ENCODE measurements at regions not wholly inside any gene's neighbourhood (a gene's known extent, or its start where the extent isn't known, plus 50 kb on each side); places are given as distances from the start of the nearest gene placed in this dataset.
"Not testable (repeated sequence)": the region's sequence is repeated elsewhere in the genome, so short reads cannot be mapped to it uniquely, and the experiment has no call there.

- DNase-seq: peak; percentile 66
Measured at GRCh38 chr2:221914334-221914880, 342.3 kb upstream of the EPHA4 start.

- DNase-seq: no peak
Measured at GRCh38 chr2:221911890-221912289, 339.8 kb upstream of the EPHA4 start.

DNA sequence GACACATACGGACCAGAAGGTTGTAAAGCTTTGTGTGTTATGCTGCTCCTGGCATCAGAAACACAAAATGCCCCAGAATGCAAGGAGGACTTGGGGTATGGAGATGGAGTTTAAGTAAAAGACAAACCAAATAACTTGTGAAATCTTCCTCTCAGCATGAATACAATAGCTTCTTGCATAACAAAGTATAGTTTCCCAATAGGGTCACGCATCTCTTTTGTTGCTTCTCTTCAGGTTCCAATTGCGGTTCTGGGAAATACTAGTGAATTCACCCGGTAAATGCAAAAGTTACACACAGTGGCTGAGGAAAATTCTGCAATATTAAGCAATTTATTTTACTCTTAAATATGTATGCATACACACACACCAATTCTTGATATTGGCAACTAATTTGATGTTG lies 339.2 kb upstream of the EPHA4 start:
- DNase-seq: no peak

- DNase-seq: no peak
Measured at GRCh38 chr2:221908518-221908917, 336.4 kb upstream of the EPHA4 start.

GRCh38 chr2:221897718-221898117 lies 325.6 kb upstream of the EPHA4 start:
- no peak for DNase-seq

GRCh38 chr2:221896505-221897151 lies 324.5 kb upstream of the EPHA4 start:
- peak; percentile 86 for DNase-seq

DNA sequence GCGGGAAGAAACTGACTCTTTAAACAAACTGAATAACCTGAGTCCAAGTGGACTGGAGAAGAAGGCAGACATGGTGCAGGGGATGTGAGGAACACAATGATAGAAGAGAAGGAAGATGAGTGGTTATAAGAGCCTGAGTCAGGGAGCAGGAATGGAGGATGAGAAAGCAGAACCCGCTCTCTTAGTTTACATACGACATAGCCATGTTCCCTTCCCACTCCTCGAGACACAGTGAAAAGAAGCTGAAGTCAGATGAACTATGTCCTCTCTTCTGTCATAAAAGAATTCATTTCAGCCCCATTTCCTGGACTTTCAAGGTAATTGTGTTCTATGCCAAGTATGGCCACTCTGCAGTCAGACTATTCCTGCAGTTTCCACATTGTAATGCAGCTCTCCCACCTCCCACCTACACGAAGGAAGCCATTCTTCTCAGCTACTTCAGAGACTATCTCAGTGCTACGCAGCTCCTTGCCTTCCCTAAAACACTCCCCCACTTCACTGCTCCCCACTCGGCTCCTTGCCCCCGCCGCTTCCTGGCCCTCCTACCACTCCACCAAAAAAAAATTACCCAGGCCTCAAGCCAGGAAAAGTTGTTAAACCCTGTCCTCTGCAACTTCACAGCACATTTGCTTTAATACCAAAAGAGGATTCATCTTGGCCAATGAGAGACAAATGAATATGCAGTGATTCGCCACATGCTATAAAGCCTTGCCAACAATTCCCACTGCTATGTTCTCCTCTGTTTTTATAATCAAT lies 323.4 kb upstream of the EPHA4 start:
- DNase-seq: peak; percentile 48

DNA sequence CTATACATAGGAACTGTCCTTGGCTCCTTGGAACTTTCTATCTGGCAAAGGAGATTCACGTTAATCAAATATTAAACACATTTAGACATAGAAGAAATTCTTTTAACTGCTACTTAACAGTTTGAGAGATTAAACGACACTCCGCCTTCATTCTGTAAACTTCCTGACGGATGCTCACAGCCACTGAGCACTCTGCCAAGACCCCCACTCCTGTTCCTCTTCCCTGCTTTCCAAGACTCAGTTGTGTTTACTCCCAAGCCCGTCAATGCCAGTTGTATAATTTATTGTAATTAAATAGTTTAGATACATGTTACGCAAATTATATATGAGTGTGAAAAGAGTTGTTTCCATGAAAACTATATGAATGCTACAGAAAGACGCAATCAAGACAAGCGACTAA lies 321.4 kb upstream of the EPHA4 start:
- no peak for DNase-seq

DNA sequence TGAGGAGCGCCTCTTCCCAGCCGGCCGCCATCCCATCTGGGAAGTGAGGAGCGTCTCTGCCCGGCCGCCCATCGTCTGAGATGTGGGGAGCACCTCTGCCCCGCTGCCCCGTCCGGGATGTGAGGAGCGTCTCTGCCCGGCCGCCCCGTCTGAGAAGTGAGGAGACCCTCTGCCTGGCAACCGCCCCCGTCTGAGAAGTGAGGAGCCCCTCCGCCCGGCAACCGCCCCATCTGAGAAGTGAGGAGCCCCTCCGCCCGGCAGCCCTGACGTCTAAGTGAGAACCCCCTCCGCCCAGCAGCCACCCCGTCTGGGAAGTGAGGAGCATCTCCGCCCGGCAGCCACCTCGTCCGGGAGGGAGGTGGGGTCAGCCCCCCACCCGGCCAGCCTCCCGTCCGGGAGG lies 319.9 kb upstream of the EPHA4 start:
- not testable (repeated sequence) for DNase-seq

GRCh38 chr2:221883976-221884375 lies 311.9 kb upstream of the EPHA4 start:
- DNase-seq: no peak

DNA sequence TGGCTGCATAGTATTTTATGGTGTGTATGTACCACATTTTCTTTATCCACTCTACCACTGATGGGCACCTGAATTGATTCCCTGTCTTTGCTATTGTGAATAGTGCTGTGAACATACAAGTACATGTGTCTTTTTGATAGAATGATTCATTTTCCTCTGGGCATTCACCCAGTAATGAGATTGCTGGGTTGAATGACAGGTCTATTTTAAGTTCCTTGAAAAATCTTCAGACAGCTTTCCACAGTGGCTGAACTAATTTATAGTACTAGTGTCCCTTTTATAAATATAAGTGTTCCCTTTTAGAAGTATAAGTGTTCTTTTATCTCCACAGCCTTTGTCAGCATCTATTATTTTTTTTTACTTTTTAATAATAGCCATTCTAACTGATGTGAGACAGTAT lies 303.9 kb upstream of the EPHA4 start:
- no peak for DNase-seq

DNA sequence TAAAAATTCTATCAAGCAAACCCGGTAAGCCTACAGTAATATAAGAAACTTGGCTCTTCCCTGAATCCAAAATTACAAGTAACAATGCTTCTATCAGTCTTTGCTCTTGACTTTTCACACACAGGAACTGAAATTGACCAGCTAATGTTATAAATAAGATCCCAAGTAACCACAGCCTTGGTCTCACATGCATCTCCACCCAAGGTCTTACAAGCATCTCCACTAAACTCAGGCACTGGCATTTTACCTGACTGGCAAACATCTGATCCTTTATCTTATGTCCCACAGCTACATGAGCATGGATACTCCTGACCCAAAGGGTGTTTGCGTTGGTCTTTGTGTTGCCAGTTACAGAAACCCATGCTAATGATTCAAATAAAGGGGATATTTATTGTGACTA lies 302.3 kb upstream of the EPHA4 start:
- DNase-seq: no peak

DNA sequence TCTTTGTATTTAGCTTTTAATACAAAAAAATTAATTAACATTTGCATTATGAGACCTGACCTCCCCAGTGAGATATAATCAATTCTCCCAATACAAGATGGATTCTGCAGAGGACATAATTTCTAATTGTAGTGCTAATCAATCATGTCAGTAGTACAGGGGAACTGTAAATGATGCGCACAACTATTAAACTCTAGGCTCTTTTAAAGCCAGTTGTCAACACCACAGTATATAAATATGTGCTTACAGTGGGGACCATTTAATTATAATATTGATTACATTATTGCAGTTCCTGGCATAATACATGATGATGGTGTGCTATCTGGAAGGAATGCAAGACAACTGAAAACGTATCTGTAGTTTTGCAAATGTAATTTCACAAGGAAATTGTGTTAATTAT lies 285.6 kb upstream of the EPHA4 start:
- no peak for DNase-seq

DNA sequence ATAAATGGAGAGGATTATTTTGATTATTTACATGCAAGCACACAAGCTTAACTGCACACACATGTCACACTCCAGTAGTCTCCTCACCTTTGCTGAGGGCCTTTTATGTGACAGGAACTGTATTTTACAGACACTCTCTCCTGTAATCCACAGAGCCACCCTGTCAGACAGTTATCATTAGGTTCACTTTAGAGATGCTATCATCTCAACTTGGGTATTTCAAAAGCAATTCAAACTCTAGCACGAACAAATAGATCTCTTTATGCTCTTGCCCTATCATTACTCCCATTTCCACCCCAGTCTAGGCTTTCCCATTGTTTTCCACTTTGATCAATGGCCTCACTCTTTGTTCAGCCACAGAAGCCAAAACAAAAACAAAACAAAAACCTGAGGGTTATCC lies 281.2 kb upstream of the EPHA4 start:
- no peak for DNase-seq

DNA sequence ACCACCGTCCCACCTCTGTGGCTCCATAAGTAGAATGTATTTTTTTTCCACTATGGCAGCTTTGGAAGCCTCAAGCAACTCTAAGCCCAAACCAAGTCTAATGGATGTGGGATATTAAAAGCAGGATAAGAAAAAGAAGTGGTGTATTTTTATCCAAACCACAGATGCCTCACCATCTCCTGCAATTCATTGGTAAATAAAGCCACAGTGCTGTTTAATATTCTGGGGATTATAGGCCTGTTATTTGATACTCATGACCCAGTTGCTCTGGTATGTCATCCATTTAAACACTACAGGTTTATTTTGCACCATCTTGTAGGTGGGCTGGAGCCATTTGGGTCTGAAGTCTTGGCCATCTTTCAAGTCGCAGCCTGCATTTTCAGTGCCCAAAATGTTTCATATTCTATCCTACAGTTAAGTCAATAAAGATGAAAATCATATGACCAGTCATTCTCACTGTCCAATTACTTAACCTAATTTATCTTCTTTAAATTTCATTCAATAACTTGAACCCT lies 279.5 kb upstream of the EPHA4 start:
- no peak for DNase-seq

DNA sequence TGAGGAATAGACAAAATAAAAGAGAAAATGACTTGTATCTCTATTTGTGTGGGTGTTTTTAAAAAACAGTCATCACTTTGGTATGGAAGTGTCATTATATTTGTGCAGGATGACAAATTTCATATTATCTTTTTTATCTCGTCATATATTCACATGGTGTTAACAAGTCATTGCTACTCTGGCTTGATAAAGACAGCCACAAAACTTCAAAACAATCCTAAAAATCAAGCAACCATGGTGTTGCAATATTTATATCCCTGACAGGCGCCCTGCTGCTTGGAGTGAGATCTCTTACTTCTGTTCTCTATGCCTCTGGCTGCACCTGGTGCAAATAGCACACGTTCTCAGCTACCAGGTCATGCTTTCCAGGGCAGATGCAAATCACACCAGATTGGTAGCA lies 278.0 kb upstream of the EPHA4 start:
- peak; percentile 2 for DNase-seq

GRCh38 chr2:221848286-221848685 lies 276.2 kb upstream of the EPHA4 start:
- DNase-seq: no peak

GRCh38 chr2:221845021-221845365 lies 272.9 kb upstream of the EPHA4 start:
- no peak for DNase-seq

GRCh38 chr2:221844212-221845020 lies 272.3 kb upstream of the EPHA4 start:
- DNase-seq: no peak

GRCh38 chr2:221836095-221836494 lies 264.0 kb upstream of the EPHA4 start:
- no peak for DNase-seq

DNA sequence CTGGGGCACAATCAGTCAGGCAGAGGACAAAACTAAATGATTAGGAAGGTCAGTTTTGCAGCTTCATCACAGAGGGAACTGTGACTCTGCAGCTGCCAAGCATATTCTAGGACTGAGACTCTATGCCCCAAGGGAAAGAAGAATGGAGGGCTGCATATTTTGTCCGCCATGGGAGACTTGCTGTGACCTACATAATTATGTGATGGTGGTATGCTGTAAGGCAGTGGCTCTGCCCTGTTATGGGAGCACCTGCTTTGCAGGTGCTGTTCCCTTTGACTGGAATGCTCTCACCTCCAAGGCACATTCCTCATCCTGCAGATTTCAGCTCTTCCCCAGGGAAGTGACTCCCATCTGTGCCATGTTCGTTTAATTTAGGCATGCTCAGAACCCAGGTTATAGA lies 261.9 kb upstream of the EPHA4 start:
- DNase-seq: no peak

DNA sequence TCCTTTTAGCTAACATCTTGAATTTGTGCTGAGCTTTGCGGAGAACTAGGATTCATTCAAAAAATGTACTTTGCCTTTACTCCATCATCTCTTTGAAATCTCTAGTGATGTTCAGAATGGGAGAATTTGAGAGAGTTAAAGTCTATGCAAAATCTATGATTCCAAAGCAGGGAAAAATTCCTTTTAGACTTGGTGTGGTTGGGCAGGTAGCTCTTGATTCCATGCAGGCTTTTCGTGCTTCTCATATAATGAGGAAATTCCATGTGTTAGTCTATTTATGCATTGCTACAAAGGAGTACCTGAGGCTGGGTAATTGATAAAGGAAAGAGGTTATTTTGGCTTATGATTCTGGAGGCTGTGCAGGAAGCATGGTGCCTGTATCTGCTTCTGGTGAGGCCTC lies 258.9 kb upstream of the EPHA4 start:
- no peak for DNase-seq

DNA sequence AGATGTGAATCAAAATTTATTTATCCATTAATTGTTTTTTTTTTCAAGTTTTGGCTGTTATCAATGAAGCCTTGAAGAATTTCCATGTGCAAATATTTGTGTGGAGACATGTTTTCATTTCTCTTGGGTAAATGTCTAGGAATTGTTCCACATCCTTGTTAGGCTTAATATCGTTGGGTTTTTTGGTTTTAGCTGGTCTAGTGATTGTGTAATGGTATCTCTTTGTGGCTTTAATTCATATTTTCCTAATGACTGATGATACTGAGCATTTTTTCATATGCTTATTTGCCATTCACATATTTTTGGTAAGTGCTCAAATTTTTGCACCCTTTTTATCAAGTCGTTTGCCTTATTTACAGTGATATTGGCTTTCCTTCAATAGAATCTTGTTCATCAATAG lies 250.3 kb upstream of the EPHA4 start:
- DNase-seq: peak; percentile 10

Data from fibroblast of skin of abdomen (primary cell).